ENCODE measurements at regions not wholly inside any gene's neighbourhood (a gene's known extent, or its start where the extent isn't known, plus 50 kb on each side); places are given as distances from the start of the nearest gene placed in this dataset.

DNA sequence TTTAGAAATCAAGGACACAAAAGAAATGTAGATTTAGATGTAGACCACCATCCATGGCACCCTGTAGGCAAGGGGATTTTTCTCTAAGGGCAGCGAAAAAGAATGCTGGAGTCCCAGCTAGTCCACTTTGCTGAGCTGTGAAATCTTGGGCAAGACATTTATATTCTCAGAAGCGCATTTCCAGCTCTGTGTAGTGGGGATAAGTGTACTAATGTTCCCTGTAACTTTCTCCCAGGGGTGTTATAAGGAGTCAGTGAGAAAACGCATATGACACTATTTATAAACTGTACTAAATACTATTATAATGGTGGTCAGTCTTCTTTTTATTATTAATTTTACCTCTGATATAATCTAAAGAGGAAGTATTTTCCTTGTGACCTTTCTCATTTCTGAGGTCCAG, 133.4 kb upstream of the FRMD6 start:
- no peak for DNase-seq

DNA sequence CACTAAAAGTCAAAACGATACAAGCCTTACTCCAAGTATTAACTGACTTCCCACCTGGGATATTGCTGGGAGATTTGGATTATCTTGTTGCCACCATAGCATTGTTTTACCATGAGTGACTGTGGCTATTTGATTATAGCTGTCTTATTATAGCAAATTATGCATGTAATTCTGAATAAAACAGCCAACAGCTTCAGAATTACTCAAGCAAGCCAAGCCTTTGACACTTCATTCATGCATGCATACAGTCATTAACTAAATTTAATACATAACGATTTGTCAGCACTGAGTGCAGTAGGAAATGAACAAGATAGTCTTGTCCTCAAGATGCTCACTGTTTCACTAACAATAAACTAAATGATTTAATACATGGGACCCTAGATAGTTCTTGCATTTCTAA, 133.0 kb upstream of the FRMD6 start:
- no peak for DNase-seq

DNA sequence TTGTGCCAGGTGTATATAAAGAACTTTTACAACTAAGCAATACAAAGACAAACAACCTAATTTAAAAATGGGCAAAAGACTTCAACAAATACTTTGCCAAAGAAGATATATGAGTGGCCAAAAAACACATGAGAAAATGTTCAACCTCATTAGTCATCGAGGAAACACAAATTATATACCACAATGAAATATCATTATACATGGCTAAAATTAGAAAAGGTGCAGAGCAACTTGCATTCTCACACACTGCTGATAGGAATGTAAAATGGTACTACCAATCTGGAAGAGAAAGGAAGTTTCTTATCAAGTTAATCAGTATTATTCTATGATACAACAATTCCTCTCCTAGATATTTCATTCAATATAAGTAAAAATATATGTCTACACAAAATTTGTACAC, 131.6 kb upstream of the FRMD6 start:
- DNase-seq = no peak

DNA sequence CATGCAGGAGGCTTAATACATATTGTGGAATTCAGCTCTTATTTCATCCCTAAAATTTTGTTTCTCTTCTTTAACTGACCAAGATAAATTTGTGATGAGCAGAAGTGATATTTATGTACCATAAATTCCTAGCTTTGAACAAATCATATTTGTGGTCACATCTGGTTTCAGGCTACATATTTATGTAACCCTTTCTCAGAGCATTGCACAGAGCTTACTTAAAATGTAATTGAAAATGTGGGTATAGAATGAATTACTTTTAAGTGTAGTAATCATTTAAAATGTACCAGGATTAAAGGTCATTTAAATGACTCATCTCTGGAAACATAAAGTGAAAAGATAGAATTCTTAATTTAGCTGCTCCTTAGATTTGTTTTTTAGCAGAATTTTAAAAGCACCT, 129.9 kb upstream of the FRMD6 start:
- no peak for DNase-seq

DNA sequence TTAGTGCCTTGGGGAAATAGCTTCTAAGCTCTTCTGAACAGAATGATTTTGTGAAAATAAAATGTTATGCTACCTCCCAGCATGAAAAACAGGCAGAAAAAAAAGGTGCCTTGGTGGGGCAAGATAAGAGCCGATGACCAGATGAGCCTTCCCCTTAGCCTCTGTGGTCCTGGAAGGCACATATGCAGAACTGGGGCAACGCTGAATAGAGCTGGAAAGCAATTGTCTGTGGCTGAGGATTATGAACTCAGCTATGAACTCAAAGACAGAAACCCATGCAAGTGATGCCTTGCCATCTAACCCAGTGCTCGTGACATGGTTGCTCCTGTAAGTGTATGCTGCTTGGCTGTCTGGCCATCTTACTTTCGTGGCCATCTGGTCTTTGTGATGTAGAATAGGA, 128.5 kb upstream of the FRMD6 start:
- no peak for DNase-seq

DNA sequence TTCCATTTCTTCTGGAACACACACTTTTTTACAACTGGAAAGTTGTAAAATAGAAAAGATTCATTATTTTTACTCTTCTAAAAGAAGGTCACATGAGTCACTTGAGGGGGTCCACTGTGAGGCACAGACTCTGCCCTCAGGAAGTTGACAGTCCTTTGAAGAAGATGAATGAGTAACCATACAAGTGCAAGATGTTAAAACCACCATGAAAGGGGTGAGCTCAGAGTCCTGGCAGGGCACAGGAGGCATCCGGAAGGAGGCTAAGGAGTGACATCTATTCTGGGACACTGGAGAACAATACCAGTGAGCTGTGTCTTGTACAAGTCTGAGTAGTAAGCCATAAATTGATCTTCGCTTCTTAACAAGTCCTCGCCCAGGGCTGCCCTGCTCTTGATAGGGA, 126.0 kb upstream of the FRMD6 start:
- DNase-seq = no peak

DNA sequence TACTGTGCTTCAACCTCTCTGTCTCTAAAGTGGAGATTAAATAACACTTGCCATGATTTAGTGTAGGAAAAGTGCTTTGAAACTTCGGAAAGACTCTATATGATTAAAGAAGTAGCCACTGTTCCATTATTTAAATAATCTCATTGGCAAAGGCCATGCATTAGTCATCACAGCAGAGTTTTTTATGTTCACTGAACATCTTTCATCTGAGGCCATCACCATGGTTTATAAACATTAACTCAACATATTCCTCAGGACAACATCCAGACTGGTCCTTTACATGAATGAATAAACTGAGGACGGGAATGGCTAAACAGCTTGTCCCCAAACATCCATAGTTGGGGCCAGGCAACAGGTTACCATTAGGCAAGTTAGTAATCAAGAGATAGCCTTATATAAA, 124.6 kb upstream of the FRMD6 start:
- no peak for DNase-seq

DNA sequence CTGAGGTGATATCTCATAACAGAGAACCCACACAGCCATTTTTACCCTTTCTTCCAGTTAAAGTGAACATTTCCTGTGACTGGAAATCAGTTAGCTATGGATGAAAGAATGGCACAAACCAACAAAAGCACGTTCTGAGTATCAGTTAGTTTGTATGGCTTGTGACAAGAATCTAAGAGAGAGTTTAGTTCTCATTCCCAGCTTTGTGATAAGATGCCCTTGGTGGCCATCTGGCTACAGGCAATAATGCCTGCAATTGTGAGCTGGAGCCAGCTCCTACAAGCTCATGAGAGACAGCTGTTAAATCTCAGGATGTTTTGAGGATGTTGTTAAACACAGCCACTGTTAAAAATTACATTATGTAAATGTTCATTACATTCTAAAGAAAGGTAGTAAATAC, 122.0 kb upstream of the FRMD6 start:
- no peak for DNase-seq

DNA sequence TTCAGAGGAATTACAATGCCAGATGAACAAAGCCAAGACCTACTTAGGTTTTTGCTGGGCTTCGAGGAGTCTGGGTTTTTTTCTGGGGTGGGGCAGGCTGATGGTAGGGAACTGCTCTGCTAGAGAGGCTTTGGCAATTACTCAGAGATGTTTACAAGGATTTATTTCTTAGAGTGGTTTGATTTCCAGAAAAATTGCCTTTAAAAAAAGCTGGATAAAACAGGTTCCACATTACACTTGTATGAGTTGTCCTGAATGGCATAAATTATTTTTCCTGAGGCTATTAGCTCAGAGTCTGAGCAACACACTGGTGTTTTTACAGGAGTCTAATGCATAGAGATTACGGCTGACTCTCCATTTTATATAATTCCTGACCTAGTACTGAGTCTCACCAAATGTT, 118.5 kb upstream of the FRMD6 start:
- no peak for DNase-seq

DNA sequence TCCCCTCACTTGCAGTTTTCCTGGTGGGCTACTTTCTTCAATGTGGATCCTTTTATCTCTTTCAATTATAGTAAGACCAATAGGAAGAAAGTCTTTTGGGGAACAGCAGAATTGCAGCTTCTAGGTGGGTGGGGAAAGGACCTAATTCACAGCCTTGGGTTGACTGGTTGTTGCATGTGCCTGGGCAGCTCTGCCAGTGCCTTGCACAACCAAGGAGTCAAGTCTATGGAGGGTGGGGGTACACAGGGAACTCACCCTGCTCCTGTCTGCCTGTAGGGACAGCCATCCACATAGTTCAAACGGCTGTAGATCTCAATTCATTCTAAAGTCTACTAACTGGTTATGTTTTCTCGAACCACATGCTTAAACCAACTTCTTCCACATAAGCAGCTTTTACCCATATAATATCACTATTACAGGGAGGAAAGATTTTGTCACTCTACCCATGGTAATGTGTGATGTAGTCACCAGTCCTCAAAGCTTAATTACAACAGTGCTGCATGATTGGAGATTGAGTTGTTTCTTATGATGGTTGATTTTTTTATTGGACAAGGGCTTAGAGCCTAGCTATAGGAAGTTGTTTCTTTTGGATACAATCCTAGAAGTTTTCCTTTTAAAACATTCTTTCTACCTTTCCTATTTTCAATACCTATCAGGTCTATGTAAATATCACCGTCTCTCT, 117.7 kb upstream of the FRMD6 start:
- DNase-seq = no peak

DNA sequence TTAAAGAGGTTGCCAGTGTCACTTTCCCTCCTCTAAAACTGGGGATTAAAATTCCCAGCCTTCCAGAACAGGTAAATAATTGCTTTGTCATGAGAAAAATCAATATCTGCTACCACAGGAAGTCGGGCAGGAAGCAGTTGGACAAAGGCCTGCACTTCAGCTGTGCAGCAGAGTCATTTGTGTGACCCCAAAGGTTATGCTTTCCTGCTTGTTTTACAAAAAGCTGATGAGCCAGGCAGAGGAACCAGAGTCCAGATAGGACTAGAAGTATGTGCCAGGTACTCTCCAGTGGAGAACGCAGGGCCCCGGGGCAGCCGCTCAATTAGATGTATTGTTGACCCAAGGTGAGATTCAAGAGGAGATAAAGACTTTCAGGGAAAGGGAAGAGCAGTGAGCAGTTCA, 117.1 kb upstream of the FRMD6 start:
- no peak for DNase-seq

DNA sequence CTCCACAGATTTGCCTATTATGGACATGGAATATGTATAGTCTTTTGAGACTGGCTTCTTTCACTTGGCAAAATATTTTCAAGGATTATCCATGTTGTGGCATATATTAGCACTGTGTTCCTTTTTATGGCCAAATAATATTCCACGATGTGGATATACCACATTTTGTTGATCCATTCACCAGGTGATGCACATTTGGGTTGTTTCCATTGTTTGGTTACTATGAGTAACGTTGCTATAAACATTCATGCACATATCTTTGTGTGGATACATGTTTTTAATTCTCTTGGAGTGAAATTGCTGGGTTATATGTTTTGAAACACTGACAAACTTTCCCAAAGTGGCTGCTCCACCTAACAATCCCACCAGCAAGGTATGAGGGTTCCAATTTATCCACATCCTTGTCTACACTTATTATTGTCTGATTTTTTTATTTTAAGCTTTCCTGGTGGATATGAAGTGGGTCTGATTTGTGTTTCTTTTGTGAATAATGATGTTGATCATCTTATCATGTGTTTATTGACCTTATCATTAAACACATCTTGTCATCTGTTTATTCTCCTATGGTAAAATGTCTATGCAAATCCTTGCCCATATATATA, 116.2 kb upstream of the FRMD6 start:
- no peak for DNase-seq

DNA sequence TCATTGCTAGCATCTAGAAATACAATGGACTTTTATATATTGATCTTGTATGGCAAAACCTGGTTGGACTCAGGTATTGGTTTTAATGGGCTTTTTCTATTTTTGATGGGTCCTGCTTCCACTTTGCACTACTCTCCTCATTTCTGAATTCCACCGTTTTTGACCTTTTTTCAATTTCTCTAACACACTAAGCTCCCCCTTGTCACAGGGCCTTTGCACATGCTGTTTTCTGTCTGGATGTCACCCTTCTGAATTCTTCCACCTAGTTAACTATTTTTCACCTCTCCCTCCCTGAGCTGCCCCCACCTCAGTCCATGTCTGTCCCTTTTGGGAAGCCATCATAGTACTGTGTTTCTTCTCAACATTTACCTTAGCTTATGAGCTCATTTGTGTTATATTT, 112.7 kb upstream of the FRMD6 start:
- no peak for DNase-seq

DNA sequence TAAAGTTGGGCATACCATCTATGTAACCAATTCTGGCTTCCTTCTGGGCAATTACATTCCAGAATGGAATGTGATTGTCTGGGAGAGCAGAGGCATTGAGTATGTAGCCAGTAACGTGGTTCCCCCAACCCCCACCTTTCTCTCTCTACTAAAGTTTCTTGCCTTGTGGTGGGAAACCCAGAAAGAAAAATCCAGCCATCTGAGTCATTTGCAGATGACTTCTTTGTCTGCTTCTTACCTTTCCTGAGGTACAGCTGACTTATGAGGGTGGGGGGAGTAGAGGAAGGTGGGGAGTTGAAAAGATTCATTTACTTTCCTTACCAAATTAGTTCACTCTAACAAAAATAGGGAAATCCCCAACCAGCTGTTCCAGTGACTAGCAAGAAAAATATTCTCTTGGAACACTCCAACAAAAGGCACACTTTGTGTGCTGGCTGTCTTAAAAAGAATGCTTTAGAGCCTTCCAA, 112.1 kb upstream of the FRMD6 start:
- no peak for DNase-seq

DNA sequence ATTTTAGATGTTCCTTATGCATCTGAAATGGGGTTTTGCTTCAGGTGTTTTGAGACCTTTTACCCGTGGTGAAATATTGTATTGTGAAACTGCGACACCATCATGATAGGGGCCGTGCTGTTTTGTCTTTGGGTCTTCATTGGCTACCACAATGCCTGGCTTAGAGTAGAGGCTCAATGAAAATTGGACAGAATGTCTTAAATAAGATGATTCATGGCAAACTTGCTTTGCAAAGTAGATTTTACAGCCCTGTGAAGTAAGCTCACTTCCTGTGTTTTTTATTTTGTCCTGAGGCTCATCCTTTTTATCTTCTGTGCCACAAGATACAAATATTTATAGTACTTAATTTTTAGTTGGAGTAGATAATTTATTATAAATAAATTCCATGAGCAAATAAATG, 111.3 kb upstream of the FRMD6 start:
- no peak for DNase-seq

DNA sequence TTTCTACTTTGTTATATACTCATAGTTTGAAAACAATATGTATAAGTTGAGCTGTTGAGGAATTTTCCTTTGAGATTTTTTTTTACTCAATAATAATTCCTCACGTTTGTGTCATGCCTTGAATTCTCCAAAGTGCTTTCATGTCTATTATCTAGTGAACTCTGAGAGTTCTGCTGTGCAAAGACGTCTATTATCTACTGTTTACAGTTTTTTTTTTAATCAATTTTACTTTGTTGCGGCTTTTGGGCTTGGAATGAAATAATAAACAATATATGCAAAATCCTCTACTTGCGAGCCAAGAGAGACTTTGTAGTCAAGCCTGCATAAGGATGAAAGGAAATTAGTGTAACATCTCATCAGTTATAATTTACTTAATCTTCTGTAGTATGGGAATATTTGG, 107.2 kb upstream of the FRMD6 start:
- no peak for DNase-seq

DNA sequence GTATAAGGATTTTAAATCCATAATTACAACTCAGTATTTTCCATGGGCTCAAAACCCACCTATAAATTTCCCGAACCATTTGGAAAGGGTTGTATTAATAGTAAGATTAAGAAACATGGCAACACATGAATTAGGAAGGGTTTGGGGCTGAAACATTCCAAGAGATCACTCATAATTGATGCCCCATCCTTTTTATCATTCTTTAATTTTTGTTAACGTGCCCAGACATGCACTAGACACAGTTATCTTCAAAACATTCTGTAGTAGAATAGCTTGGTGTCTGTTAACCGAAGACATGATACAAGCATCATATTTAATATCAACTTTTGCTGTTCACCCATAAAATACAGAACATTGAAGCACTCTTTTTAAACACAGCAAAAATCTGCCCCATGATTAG, 106.8 kb upstream of the FRMD6 start:
- DNase-seq = no peak

DNA sequence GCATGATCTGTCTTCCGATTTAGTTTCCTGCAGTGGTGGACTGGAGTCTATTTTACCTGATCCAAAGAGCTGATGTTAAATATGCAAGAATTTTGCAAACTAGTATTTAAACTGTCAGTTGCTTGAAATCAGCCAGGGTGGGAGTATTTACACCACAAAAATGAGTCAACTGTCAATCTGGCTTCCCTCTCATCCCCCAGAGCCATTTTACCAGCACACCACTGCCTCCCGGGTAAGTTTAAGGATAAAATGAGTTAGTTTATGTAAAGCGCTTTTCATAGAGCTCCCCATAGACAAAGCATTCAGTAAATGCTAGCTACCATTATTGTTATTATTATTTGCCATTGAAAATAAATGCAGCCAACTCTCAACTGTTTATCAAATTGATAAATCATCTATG, 106.3 kb upstream of the FRMD6 start:
- no peak for DNase-seq

DNA sequence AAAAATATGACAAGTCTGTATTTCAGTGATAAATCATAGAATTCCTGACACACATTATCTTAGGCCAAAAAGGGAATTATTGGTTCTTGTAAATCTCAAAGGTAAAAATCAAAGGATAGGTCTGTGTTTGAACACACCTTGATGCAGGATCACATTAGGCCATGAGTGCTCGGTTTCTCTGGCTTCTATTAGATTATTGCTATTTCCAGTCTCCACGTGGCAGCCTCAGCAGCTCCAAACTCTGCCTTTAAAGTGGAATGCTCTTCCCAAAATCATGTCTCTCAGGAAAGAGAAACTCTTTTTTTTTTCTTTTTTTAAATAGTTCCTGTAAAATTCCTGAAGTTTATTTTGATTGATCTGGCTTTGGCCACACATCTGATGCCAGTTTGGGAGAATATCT, 105.6 kb upstream of the FRMD6 start:
- DNase-seq = no peak

DNA sequence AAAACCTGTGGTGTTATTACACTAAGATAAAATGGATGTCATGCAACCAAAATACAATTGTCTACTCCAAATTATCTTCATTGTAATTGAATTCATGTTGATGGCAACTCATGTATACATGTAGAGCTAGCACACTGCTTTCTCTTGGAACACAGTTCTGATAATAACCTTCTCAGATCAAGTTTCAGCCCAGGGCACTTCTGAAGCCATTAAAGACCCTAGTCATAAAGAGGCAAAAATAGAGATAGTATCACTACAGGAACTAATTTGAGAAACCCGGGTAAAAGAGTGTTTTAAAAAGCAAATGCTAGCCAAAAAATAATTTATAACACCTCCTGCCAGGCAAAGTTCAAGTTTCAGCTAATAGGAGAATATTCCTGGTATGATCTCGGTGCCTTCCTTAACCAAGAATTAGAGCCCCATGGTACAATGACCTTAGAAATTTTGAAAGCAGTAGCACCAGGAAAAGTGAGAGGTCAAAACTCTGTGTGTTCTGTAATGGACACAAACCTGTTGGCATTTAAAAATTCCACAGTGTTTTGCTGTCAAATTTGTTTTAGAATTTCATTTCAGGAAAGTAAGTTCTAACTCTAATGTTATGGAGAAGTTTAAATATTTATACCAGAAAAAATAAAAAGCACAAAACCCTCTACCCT, 105.0 kb upstream of the FRMD6 start:
- DNase-seq = no peak

DNA sequence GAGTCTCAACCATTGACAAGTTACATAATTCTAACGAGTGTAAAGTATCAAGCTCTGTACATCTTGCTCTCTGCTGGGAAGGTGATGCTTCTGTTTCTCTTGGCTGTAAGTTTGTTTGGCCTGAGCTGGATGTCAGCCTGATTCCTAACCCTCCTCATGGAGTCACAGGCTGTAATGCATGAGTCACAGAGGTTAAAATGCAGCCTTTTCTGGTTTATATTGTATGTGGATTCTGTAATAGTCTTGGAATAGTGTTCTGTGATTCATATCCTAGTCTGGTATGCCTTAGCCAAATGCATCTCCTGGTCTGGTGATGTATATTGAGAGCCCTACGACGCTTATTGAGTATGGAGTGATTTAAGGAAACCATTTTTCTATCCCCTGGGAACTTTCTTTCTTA, 104.5 kb upstream of the FRMD6 start:
- no peak for DNase-seq

DNA sequence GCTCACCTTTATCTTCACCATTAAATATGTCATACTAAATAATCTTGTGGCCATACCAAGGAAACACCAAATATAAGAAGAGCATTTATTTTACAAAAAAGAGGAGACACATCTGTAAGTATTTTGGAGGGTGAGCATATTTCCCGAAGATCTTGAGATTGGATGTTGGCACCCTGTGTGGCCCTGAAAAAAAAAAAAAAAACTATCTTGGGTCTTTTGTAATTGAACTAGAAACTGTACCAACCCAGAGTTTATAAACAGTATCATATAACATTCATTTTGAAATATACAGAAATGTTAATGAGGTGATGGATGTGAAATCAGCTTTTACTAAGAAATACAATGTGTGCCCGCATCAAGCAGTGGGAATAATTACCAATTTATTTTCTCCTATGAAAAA, 104.0 kb upstream of the FRMD6 start:
- no peak for DNase-seq

DNA sequence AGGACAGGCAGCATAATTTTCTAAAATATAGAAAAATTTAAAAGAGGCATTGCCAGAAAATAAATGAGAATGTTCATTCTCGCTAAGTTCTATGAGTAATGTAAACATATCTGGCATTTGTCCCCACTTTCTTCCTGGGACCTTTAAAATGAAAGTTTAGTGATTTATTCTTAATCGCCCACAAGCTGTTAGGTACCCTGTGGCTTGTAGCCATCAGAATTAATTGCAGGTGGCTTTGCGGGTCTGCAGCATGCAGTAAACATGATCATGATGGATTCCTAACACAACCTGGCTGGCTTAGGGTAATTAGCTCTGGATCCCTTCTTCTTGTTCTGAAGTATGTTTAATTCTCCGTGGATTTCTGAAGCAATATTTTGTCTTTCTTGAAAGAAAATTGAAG, 103.5 kb upstream of the FRMD6 start:
- no peak for DNase-seq

DNA sequence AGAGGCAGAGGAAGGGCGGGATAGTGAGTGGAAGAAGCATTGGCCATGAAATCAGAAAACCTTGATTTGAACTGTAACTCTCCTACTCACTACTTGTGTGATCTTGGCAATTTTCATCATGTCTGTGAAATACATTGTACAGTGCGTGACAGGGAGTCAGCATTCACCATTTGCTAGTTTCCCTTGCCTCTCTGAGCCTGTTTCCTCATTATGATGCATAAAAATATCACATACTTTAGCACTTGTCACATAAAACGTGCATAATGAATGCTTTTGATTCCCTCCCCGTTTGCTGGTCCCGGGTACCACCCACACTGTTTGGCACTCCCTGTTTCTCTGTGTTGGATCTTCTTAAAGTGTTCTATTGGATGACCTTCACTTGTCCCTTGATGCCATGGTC, 101.1 kb upstream of the FRMD6 start:
- no peak for DNase-seq

DNA sequence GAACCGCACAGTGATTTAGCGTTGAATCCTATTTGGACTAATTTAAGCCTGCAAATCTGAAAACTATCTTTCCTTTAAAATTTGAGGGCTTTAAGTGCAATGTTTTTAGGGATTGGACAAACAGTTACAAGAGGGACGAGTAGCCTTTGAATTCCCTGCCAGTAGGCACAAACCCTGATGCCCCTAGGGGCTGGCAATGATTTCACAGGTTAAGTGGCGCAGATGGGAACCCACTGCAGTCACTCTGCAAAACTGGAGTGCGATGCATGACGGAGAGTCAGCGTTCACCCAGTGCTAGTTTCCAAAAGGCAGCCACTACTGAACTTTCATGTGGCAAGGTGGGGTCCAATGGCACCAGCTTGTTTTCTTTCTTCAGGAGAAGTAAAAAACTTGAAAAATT, 99.4 kb upstream of the FRMD6 start:
- no peak for DNase-seq

Data from stimulated activated CD4-positive, alpha-beta T cell treated with anti-CD3 and anti-CD28 coated beads, Interleukin-1b, Interleukin-23, amount 100 ng/mL, for 48 hours (primary cell).